HepG2 (cell line): ENCODE measurements at regions not wholly inside any gene's neighbourhood (a gene's known extent, or its start where the extent isn't known, plus 50 kb on each side); places are given as distances from the start of the nearest gene placed in this dataset.

Experiments used
- ATAC-seq: fragments of 200-7000 bp; cut with Tn5 transposase; 3 replicates; pipeline ENCODE4 v1.9.1; 2020; ENCODE audit warnings: mild to moderate bottlenecking, moderate library complexity
- BruUV-seq: library from RNA; stranded (reverse); fragments of 400-500 nt; replicated peaks from 2 replicates; lab custom pipeline; 2021; lab: Mats Ljungman, UMichigan
- CTCF ChIA-PET: fragments of 300-600 bp; formaldehyde crosslinking; extraction: SDS; loops from one replicate; lab custom pipeline; 2021; ENCODE audit warnings: low total read pairs, inconsistent platforms, low intra/inter-chr PET ratio; lab: Yijun Ruan, JAX
- POLR2A ChIA-PET: fragments of 350-600 bp; sonication (Branson Sonifier 250); formaldehyde crosslinking; loops from one replicate; lab custom pipeline; 2020; ENCODE audit warnings: antibody characterized with exemption, inconsistent platforms; lab: Yijun Ruan, JAX
- DNase-seq: peaks from one replicate; pipeline ENCODE4 v3.0.0-alpha.2; 2015; ENCODE audit warnings: low spot score
- FAIRE-seq: peaks from 3 replicates; lab custom pipeline; 2011; peaks lifted over from hg19 to GRCh38; lab: Jason Lieb, UNC
- H2AFZ ChIP-seq: one replicate; pipeline ENCODE4 v1.6.1; 2011; ENCODE audit warnings: low read length, inconsistent platforms
- H3K27ac ChIP-seq: fragments of 300-600 bp; 3 replicates; pipeline ENCODE4 v1.8.0; 2011; ENCODE audit warnings: mixed run types, mild to moderate bottlenecking, mixed read lengths, low read length, inconsistent platforms; ENCODE audit not compliant: insufficient read depth; ENCODE audit errors: extremely low read length
- H3K27me3 ChIP-seq, 2 experiments: fragments of 200-600 bp in 1 of 2; 2 replicates in 1 of 2; 3 replicates in 1 of 2; pipeline versions ENCODE4 v1.6.0 to v1.8.0; 2011; ENCODE audit warnings: low read length in 2 of 2, mild to moderate bottlenecking in 2 of 2, moderate library complexity in 2 of 2, inconsistent platforms in 1 of 2; ENCODE audit not compliant: insufficient read depth in 2 of 2, control insufficient read depth in 1 of 2
- H3K36me3 ChIP-seq, 2 experiments: fragments of 200-600 bp in 1 of 2; replicated peaks in 1 of 2; 2 replicates in 1 of 2; 3 replicates in 1 of 2; pipeline versions ENCODE4 v1.5.1 to v1.8.0; 2011; ENCODE audit warnings: low read length in 2 of 2, inconsistent platforms in 1 of 2; ENCODE audit not compliant: insufficient read depth in 2 of 2, control insufficient read depth in 1 of 2
- H3K4me1 ChIP-seq: 2 replicates; pipeline ENCODE4 v1.5.1; 2012; ENCODE audit warnings: low read length, inconsistent platforms; ENCODE audit not compliant: insufficient read depth
- H3K4me2 ChIP-seq: 2 replicates; pipeline ENCODE4 v1.6.0; 2011; ENCODE audit warnings: low read depth, low read length, inconsistent platforms
- H3K4me3 ChIP-seq, 3 experiments: fragments of 200-600 bp in 1 of 3; sonication (generic), shearing (Covaris generic) in 1 of 3; replicated peaks in 1 of 3; 2 replicates each; pipeline ENCODE4 v1.5.1; 2011 to 2016; ENCODE audit warnings: low read length in 3 of 3, inconsistent platforms in 2 of 3, low read depth in 2 of 3, mild to moderate bottlenecking in 2 of 3, control low read depth in 1 of 3, mixed read lengths in 1 of 3; ENCODE audit not compliant: insufficient read depth in 1 of 3
- H3K79me2 ChIP-seq: one replicate; pipeline ENCODE4 v1.6.1; 2011; ENCODE audit warnings: low read length, inconsistent platforms; ENCODE audit not compliant: insufficient read depth
- H3K9ac ChIP-seq: 2 replicates; pipeline ENCODE4 v1.6.0; 2011; ENCODE audit warnings: mild to moderate bottlenecking, low read depth, low read length, inconsistent platforms; ENCODE audit not compliant: insufficient read depth
- H3K9me3 ChIP-seq: 2 replicates; pipeline ENCODE4 v1.5.1; 2012; ENCODE audit warnings: mild to moderate bottlenecking, low read length
- H4K20me1 ChIP-seq: 2 replicates; pipeline ENCODE4 v1.6.0; 2011; ENCODE audit warnings: inconsistent platforms, mild to moderate bottlenecking, low read length, moderate library complexity; ENCODE audit not compliant: insufficient read depth
- POGZ ChIP-seq: sonication (generic); formaldehyde crosslinking; IDR thresholded peaks from 2 replicates; pipeline ENCODE4 v1.4.0; 2020; ENCODE audit warnings: mild to moderate bottlenecking, missing genetic modification reagents
- RELA ChIP-seq: sonication (generic); formaldehyde crosslinking; IDR thresholded peaks from 2 replicates; pipeline ENCODE4 v1.4.0; 2020; ENCODE audit warnings: missing genetic modification reagents
- RFX3 ChIP-seq: IDR thresholded peaks from 2 replicates; pipeline ENCODE4 v1.6.1; 2016; ENCODE audit warnings: missing biosample characterization, missing genetic modification reagents
- TBP ChIP-seq: sonication (generic); formaldehyde crosslinking; IDR thresholded peaks from 2 replicates; pipeline ENCODE4 v1.5.0; 2020; ENCODE audit warnings: missing genetic modification reagents
- WGBS: methylation state at CpG from one replicate; pipeline ENCODE4 v1.1.6; 2017; ENCODE audit warnings: low lambda C conversion rate; 5-methylcytosine and 5-hydroxymethylcytosine counted together
- in situ Hi-C: cut with HindIII; loops from 2 replicates; pipeline ENCODE4 v1.10.0; 2017; ENCODE audit warnings: low pct_unique_long_range_greater_than_20kb; ENCODE audit not compliant: extremely low pct_ligation_motif_present
- intact Hi-C: fragments of 100-400 bp; cut with micrococcal nuclease; formaldehyde crosslinking; loops from one replicate; pipeline ENCODE4 v1.10.0; 2022; ENCODE audit not compliant: unreplicated experiment

DNA sequence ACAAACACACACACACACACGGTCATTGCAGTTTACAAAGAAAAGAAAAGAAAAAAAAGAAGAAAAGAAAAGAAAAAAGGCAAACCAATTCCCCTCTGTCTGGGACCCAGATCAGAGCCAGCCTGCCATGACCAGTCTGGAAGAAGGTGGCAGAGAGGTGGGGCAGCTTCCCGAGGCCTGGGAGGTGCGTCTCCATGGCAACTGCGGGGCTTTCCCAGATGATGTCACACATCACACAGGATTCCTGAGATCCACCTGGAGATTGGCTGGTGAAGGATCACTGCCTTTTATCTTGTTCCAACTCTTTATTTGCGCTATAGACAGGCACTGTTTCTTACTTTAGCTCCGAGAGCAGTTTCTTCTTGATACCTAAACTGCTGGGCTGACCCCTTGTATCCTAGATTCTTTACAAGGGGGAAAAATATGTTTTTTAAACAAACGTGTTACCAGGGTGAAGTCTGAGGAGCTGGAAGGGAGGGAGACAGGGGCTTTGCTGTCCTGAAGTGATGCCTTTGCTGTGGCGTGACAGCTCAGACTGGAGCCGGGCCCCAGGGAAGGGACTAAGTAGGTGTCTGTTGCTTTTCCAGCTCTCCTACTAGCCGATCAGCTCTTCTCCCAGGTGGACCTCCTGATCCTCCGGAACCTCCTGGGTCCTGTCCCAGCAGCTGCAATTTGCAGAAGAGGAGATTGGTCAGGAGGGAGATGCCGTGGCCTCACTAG lies 298.5 kb downstream of the KLF6 start:
- BruUV-seq, result no TSS peak
- Histone ChIP-seq H3K79me2 (no peaks in the 10 kb centered on the region), H3K4me3 (no peak overlapping the region), H3K4me1 (no peaks in the 10 kb centered on the region), H3K9me3 (no peaks in the 10 kb centered on the region), H3K27ac (no peak overlapping the region), H3K36me3 (no peaks in the 10 kb centered on the region), H3K27me3 (peaks cover 4 to 48% of the 10 kb centered on the region in 2 experiments; a peak in 4 of 5 replicates), H4K20me1 (no peaks in the 10 kb centered on the region), H3K9ac (no peak overlapping the region), H3K4me2 (no peak overlapping the region), H2AFZ (no peak overlapping the region)
- intact Hi-C loops (no loop called here), in situ Hi-C loops (no loop called here)
- FAIRE-seq (no peak), ATAC-seq (no peak), DNase-seq (peak; percentile 20)
- ChIA-PET POLR2A (no interaction called here), CTCF (no interaction called here)
- peak; percentile 65 for TF ChIP-seq RFX3 (CRISPR knock-in tag)
- TF ChIP-seq POGZ (CRISPR knock-in tag), result no peak
- peak; percentile 82; the same call in 1 of the 2 replicates for TF ChIP-seq RELA (CRISPR knock-in tag)
- 8% methylated on average over 7 of the region's 12 CpGs for WGBS

GRCh38 chr10:3485057-3485686 lies 299.8 kb downstream of the KLF6 start:
- no peaks in the 10 kb centered on the region for H3K79me2 ChIP-seq
- ATAC-seq (no peak), DNase-seq (no peak)
- H3K4me3 ChIP-seq, result no peak overlapping the region
- in situ Hi-C loops, result no loop called here
- POLR2A ChIA-PET, result no interaction called here
- H3K27ac ChIP-seq, result no peak overlapping the region
- H4K20me1 ChIP-seq, result no peaks in the 10 kb centered on the region
- WGBS, result 17% methylated on average over 15 of the region's 15 CpGs
- no peak for TF ChIP-seq TBP (CRISPR knock-in tag)
- TF ChIP-seq, all 625 proteins: peak for 0
- intact Hi-C loops, result no loop called here
- Histone ChIP-seq H3K27me3 (peaks cover 4 to 45% of the 10 kb centered on the region in 2 experiments; a peak in 4 of 5 replicates), H3K4me2 (no peak overlapping the region), H3K4me1 (no peaks in the 10 kb centered on the region), H3K9ac (no peak overlapping the region), H3K9me3 (no peaks in the 10 kb centered on the region), H3K36me3 (no peaks in the 10 kb centered on the region), H2AFZ (no peak overlapping the region)
- no TSS peak for BruUV-seq
- FAIRE-seq, result no peak
- CTCF ChIA-PET, result no interaction called here
